ENCODE measurements at regions not wholly inside any gene's neighbourhood (a gene's known extent, or its start where the extent isn't known, plus 50 kb on each side); places are given as distances from the start of the nearest gene placed in this dataset.

DNA sequence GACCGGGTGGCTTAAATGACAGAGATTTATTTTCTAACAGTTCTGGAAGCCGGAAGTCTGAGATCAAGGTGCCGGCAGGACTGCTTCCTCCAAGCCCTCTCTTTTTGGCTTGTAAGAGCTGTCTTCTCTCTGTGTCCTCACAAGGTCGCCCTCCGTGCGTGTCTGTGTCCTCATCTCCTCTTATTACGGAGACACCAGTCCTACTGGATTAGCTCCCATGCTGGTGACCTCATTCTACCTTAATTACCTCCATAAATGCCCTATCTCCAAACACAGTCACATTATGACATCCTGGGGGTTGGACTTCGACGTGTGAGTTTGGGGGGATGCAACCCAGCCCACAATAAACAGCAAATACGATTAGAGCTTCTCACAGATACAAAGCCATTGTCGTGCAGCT is 161.5 kb downstream of the FOXL1 start:
- Mint-ChIP-seq H3K27me3 (ENCODE audit: low read depth, poor library complexity) (peaks cover 25% of the 10 kb centered on the region), H3K9me3 (peaks cover 27% of the 10 kb centered on the region), H3K4me1 (peaks cover 81% of the 10 kb centered on the region), H3K36me3 (ENCODE audit: low read depth) (peaks cover 12% of the 10 kb centered on the region), H3K4me3 (peak overlapping the region; percentile 1), H3K27ac (no peak overlapping the region)
- TF ChIP-seq CTCF (IDR thresholded peaks at IDR 0.05), result no peak
- DNase-seq, result no peak

DNA sequence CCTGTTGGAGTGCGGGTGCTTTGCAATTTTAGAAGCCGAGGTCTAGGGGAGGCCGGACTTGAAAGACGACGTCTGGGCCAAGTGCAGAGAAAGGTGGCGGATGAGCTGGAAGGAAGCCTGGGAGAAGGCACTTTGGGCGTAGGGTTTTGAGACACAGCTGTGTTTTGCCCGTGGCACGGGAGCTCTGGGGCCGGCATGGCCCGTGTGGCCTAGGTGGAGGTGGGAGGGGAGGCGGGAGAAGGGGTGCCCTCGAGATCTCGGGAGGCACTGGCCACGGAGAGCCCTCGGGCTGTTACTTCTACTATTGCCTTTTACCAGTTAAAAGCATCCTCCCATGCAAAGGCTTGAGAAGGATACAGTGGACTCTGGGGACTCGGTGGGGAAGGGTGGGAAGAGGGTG is 161.9 kb downstream of the FOXL1 start:
- Mint-ChIP-seq H3K27me3 (ENCODE audit: low read depth, poor library complexity) (peaks cover 21% of the 10 kb centered on the region), H3K4me3 (peak overlapping the region; percentile 1), H3K27ac (no peak overlapping the region), H3K9me3 (peaks cover 27% of the 10 kb centered on the region), H3K36me3 (ENCODE audit: low read depth) (peaks cover 12% of the 10 kb centered on the region), H3K4me1 (peaks cover 80% of the 10 kb centered on the region)
- no peak for DNase-seq
- no peak for TF ChIP-seq CTCF (IDR thresholded peaks at IDR 0.05)

DNA sequence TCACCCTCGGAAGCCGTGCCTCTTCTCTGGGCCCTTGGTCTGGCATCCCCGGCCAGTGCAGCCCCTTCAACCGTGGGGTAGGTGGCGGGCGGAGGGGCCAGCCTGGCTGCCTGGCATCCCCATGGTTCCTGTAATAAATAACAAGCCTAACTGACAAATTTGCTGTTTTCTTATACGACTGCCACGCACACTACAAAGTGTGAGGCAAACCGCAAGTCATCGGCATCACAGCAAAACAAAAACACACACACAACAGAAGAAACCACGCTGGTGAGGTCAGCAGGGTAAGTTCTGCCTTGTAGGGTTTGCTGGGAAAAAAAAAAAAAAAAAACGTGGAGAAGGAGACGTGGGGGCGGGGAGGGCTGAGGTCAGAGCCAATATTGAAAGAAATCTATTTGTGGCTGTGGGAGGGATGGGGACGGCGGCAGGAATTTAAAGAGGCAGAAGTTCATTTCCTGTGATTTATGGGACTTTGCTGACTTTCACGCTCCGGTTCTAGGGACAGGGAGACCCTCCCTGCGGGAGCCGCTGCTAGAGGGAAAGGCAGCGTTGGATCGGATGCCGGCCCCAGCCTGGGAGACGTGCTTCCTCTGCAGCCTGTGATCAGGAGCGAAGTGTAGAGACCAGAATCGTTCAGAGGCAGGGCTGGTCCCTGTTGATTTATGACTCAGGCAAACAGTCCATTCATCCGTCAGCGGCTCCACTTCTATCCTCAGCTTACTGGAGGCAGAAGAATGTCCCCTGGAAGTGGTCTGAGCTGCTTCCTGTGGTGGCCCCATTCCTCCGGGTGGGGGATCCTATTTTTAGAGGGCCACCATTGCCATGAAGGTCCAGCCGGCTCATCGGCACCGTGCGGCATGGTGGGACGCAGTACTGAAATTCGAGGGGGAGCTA is 162.8 kb downstream of the FOXL1 start:
- peaks cover 27% of the 10 kb centered on the region for H3K9me3 Mint-ChIP-seq
- peaks cover 12% of the 10 kb centered on the region for H3K36me3 Mint-ChIP-seq (ENCODE audit: low read depth)
- DNase-seq, result peak; percentile 82
- peaks cover 80% of the 10 kb centered on the region for H3K4me1 Mint-ChIP-seq
- peak overlapping the region; percentile 94 for H3K27ac Mint-ChIP-seq
- TF ChIP-seq CTCF (IDR thresholded peaks at IDR 0.05), result no peak
- peaks cover 20% of the 10 kb centered on the region for H3K27me3 Mint-ChIP-seq (ENCODE audit: low read depth, poor library complexity)
- H3K4me3 Mint-ChIP-seq, result peak overlapping the region; percentile 62

DNA sequence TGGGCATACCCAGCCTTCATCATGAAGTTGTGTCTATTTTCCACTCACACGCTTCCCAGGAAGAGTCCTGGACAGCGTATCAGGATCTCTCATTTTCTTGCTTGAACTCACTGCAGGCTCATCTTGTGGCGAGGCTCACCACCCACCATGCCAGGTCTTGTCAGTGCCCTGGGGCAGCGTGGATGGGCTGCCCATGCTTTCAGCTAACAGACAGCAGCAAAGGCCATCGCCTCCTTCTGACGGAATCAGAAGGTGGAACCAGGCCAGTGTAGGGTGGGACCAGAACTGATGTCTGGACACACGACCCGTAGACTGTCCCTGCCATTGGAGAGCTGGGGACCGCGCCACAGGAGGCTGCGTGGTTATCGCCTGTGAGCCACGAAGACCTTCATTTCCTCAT is 169.4 kb downstream of the FOXL1 start:
- Mint-ChIP-seq H3K27me3 (ENCODE audit: low read depth, poor library complexity) (peaks cover 19% of the 10 kb centered on the region), H3K9me3 (no peaks in the 10 kb centered on the region), H3K36me3 (ENCODE audit: low read depth) (no peaks in the 10 kb centered on the region), H3K4me3 (no peak overlapping the region), H3K4me1 (peaks cover 47% of the 10 kb centered on the region), H3K27ac (no peak overlapping the region)
- no peak for TF ChIP-seq CTCF (IDR thresholded peaks at IDR 0.05)
- no peak for DNase-seq

DNA sequence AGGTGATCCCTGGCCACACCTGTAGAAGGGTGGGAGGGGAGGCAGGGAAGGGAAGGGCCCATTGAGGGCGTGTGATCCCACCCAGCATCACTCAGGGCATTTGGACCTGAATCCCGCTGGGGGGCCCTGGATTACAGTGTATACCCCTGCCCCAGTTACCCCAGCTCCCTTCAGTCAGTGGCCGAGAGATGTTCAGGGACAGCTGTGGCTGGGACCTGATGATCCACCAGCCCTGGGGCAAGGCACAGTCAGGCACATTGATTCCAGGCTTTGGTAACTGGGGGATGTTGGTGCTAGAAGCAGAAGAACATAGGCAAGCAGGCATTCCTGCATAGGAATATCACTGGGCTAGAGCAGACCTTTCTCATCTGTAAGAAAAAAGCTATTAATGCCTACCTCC is 170.3 kb downstream of the FOXL1 start:
- no peak for TF ChIP-seq CTCF (IDR thresholded peaks at IDR 0.05)
- DNase-seq, result no peak
- Mint-ChIP-seq H3K27me3 (ENCODE audit: low read depth, poor library complexity) (peaks cover 19% of the 10 kb centered on the region), H3K4me3 (no peak overlapping the region), H3K9me3 (no peaks in the 10 kb centered on the region), H3K4me1 (peaks cover 48% of the 10 kb centered on the region), H3K36me3 (ENCODE audit: low read depth) (no peaks in the 10 kb centered on the region), H3K27ac (no peak overlapping the region)

Measured in nephron progenitor cell (in vitro differentiated cells).